OCI-LY7 (cell line): ENCODE measurements at regions not wholly inside any gene's neighbourhood (a gene's known extent, or its start where the extent isn't known, plus 50 kb on each side); places are given as distances from the start of the nearest gene placed in this dataset.

Experiments used
- CTCF ChIP-seq: fragments of 200-600 bp; sonication (generic); conservative IDR thresholded peaks from 2 replicates; pipeline ENCODE4 v1.5.1; 2014; ENCODE audit warnings: mild to moderate bottlenecking, antibody characterized with exemption, low read length, moderate library complexity, mixed read lengths
- EZH2phosphoT487 ChIP-seq: fragments of 200-600 bp; sonication (generic); IDR thresholded peaks from 2 replicates; pipeline ENCODE4 v1.6.1; 2018; ENCODE audit warnings: low read depth, borderline replicate concordance, mild to moderate bottlenecking, mixed run types, antibody characterized with exemption, low read length, moderate library complexity, mixed read lengths

DNA sequence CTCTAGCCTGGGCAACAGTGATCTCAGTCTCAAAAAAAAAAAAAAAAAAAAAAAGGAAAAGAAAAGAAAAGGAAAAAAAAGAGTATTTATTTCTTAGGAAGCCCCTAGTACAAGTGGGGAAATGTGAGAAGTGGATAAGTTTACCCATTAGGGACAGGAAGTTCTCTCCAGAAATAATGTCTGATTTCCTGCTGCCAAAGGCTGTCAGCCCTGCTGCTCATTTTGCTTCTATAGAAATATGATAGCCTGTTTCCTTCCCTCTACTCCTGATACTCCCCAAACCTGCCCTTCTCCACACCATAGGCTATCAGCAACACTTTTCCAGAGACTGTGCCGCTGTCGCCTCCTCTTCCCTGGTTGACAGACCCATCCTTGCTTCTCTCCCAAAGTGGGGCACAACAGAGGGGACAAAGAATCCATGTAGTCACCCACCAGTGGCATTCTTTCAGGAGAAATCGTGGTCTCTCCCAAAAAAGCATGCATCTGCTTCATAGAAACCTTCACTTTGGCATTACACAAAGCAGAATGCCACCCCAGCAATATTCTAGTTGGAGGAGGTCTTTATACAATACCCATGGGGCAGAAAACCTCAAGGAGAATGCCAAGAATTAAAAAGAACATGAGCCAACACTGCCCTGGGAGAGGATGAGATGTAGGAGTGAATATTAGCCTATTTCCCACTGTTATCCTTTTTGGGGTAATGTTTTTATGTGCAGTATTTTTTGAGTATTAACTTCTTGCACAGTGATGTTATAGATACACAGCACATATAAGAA lies 166.3 kb upstream of the NR5A2 start:
- no peak for TF ChIP-seq CTCF
- no peak for TF ChIP-seq EZH2phosphoT487
